HG02588 (cell line): ENCODE measurements at regions not wholly inside any gene's neighbourhood (a gene's known extent, or its start where the extent isn't known, plus 50 kb on each side); places are given as distances from the start of the nearest gene placed in this dataset.
"Not testable (repeated sequence)": the region's sequence is repeated elsewhere in the genome, so short reads cannot be mapped to it uniquely, and the experiment has no call there.

ENCODE experiments used
- ATAC-seq: cut with Tn5 transposase; IDR thresholded peaks from one replicate; pipeline ENCODE4 v1.9.1; 2021; ENCODE audit warnings: mild to moderate bottlenecking, moderate library complexity; ENCODE audit not compliant: unreplicated experiment

DNA sequence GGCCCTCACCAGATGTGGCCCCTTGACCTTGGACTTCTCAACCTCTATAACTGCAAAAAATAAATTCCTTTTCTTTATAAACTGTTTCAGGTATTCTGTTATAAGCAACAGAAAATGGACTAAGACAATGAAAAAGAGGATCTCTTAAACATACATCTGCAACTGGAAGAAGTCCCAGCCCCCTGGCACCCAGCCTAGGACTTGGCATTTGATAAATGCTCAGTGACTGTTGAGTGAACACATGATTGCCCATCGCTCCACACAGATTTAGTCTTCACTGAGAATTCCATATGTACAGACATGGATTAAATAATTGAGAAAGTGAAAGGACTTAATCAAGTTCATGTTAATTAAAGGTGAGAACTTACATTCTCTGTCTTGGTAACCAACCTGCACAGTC is 344.9 kb upstream of the RUNX1 start:
- ATAC-seq, result no peak

- ATAC-seq, result no peak
These were observed 341.1 kb upstream of the RUNX1 start for GRCh38 chr21:35390013-35390776.

DNA sequence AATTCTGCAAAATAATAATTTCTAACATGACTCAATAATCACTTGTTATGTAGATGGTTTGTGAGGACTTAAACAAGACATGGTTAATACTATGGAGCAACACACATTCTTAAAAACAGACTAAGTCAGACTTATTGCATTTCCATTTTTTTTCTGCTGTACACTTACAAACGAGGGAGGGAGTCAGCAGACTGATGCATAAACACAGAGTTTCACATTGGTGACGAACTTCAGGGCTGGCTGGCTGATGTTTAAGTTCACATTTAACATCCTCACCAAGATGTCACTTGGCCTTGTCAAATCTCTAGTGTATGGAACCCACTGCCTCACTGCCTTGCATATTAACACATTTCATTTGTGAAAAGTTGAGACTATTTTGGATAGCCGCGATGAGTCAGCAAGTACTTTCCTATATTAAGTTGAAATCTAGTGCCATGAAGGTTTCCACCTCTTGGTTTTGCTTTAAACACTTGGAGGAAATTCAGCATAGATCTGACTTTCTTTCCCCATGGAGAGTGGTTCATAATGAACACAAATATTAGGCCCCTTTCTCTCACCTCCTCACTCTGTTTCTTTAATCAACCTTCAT is 337.5 kb upstream of the RUNX1 start:
- ATAC-seq, result no peak

DNA sequence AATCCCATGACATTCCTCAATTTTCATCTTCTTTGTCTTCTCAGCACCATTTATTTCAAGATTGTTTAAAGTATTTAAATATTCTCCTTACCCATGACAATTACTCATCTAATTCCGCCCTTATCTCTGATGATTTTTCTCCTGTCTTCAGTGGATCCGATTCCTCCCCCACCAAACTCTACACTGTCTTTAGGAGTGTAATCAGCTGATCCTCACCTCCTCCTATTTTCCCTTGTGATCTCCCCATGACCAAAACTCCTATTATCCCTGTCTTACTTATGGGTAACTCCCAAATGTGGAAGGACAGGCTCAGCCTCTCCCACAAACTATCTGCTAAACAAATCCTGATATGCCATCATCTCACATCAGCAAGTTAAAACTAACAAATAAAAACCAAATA is 335.3 kb upstream of the RUNX1 start:
- no peak for ATAC-seq

DNA sequence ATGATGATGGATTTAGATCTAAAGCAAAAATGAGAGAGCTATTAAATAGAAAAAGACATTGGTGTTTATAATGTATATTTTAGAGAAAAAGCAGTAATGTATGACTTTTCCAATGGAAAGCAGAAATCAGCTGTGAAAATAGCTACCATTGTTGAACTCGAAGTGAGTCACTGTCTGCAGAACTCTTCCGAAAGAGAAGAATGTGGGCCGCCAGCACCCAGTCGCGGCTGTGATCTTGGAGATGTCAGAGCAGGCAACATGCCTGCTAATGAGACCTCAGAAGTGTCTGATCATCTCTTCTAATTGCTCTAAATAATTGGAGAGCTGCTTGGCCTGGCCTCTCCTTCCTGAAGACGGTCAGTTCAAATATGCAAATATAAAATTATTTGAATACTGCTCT is 333.6 kb upstream of the RUNX1 start:
- ATAC-seq, result no peak

DNA sequence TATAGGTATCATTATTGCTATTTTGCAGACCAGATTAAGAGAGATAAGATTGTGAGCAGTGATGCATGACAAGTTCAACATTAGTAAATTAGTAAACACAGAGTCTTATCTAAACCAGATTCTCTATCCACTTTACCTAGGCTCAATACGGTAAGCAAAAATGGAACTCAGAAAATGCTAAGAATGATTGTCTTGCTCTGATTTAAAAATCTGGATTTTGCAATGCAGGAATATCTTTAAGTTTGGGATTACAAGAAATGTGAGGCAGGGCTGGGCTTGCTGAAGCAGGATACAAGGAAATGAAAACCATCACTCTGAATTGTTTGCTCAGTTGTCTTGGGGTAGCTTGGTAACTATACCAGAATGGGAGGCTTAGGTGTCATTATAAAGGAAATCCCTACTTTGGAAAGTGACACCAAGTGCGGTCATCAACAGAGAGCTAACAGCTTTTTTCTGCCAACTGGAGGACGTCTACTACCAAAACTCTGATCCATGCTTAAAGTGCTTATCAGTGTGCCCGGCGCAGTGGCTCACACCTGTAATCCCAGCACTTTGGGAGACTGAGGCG is 332.7 kb upstream of the RUNX1 start:
- ATAC-seq, result no peak

- not testable (repeated sequence) for ATAC-seq
These were observed 331.2 kb upstream of the RUNX1 start for GRCh38 chr21:35380304-35380703.

DNA sequence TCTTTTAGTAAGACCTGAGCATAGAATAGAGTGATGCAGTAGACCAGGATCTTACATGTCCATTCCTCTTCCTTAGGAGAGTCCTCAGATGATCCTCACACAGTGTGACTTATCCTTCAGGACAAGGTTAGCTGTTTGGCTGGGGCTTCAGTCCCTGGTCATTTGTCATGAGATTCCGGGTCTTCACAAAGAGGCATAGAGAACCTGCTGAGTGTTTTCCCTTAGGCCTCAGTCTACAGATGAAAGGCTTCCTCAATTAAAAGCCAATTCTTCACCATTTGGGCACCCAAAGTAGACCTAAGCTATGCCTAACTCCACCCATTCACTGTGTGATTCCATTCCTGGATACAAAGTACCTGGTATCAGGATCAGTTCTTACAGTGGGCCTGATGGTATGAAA is 329.8 kb upstream of the RUNX1 start:
- ATAC-seq, result no peak

DNA sequence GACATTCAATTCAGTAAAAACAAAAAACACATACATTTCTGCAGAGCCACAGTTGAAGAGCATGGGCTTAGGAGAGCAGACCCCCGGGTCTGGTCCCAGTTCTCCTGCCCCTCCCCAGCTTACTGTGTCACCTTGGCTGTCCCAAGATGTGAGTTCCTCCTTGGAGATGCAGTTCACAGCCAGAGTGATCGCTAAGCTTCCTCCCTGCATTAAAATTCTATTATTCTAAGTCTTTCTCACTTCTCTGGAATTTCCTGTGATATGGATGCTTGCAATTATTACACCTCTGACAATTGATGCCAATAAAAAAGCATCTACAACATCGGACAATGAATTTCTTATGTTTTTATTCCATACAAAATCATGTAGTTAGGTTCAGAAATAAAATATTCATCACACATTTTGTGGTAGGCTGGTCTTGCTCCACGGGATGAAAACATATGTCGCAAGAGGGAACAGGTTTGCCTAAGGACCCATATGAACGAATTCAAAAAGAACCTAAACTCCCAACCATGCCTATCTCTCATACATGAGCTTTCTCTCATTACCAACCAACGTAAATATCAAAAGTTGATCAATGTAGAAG is 328.5 kb upstream of the RUNX1 start:
- no peak for ATAC-seq

DNA sequence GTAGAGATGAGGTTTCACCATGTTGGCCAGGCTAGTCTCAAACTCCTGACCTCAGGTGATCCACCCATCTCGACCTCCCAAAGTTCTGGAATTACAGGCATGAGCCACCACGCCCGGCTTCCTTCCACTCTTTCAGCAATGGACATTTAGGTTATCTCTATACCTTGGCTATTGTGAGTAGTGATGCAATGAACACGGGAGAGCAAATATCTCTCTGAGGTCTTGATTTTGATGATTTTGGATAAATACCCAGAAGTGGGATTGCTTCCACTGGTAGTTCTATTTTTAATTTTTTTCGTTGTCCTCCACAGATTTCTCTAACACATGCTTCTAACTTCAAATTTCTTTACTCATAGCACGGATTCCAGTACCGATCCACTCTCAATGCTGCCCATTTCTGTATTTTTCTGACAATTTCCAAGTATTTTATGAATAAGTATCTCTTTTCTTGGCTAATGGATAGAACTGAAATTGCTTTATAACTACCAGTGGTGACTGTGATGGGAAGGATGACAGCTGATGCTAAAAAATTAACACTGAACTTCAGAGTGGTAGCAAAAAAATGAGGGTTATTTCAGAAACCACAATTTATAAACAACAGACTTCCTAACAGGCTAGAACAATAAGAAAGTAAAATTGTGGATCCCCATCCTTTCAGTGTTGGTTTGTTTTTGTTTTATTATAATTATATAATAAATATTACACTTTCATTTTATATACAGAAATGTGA is 327.5 kb upstream of the RUNX1 start:
- no peak for ATAC-seq

- ATAC-seq, result no peak
These were observed 326.0 kb upstream of the RUNX1 start for GRCh38 chr21:35375115-35375514.

DNA sequence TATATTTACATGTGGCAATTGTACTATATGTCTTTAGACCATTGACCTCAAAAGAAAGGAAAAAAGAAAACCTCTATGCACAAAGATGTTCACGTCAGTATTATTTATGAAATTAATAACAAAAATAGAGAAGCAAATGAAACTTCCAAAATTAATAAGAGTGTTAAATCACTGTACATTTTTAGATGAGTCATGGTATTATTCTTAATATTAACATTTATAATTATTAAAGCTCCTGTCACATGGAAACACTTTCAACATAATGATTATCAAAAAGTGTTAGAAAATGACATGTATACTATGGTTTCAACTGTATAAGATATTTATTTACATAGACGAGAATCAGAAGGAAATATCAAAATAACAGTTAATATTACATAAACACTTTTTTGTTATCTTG is 324.9 kb upstream of the RUNX1 start:
- ATAC-seq, result no peak

GRCh38 chr21:35372201-35372600 is 323.1 kb upstream of the RUNX1 start:
- no peak for ATAC-seq

GRCh38 chr21:35370671-35371070 is 321.6 kb upstream of the RUNX1 start:
- ATAC-seq, result no peak

- no peak for ATAC-seq
These were observed 321.0 kb upstream of the RUNX1 start for GRCh38 chr21:35370071-35370470.

GRCh38 chr21:35368326-35368725 is 319.2 kb upstream of the RUNX1 start:
- ATAC-seq, result no peak

DNA sequence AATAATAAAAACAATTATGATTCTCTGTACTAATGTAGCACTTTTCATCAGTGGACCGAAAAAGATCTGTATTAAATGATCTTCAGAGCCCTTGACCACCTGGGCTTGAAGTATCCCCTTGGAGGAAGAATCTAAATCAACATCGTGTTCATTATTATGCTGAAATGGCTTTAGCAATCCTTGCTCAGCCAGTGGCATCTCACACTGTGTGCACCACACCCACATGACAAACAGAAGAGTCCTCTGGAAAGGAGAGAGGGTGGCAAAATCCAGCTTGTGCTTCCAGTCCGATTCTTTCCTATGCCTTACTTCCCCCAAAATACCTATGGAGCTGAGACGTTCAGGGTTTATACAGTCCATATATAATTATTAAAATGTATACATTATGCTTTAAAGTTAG is 318.5 kb upstream of the RUNX1 start:
- no peak for ATAC-seq

DNA sequence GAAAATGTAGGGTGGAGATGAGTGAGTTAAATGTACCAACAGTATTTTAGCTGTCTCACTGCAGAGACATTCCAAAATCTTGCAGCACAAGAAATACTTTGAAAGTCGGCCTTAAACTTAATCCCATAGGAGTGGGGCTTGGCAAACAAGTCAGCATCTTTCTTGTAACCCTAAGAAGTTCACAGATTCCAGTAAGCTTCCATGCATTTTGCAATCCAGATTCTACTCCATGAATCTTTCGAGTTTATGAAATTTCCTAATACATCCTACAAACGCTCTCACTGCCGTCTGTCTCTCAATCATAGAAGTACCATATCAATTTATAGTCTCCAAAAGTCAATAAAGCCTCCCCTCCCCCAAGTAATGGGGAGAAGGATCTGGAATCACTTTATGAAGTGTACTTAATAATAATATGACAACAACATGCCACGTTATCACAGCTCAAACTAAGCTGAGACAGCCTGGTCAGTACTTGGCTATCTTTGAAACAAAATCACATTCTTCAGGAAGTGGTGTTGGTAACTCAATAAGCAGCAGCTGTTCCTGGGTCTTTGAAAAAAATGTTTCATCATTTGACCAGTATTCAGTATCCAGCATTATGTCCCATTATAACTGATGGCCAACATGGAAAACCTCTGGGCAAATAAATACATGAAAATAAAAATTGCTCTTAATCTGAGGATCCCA is 317.4 kb upstream of the RUNX1 start:
- no peak for ATAC-seq

- no peak for ATAC-seq
These were observed 314.4 kb upstream of the RUNX1 start for GRCh38 chr21:35363458-35363857.

- no peak for ATAC-seq
These were observed 312.9 kb upstream of the RUNX1 start for GRCh38 chr21:35361988-35362387.
